ENCODE measurements at regions not wholly inside any gene's neighbourhood (a gene's known extent, or its start where the extent isn't known, plus 50 kb on each side); places are given as distances from the start of the nearest gene placed in this dataset.
"Not testable (repeated sequence)": the region's sequence is repeated elsewhere in the genome, so short reads cannot be mapped to it uniquely, and the experiment has no call there.

GRCh38 chrX:30008031-30008430, 207.3 kb upstream of the MAGEB2 start:
- intact Hi-C loops (cut with DNase I) = no loop called here
- ATAC-seq (no peak), DNase-seq (no peak)

- ATAC-seq (no peak), DNase-seq (no peak)
- intact Hi-C loops (cut with DNase I) = no loop called here
Measured at GRCh38 chrX:30010471-30010870, 204.9 kb upstream of the MAGEB2 start.

GRCh38 chrX:30015440-30015839, 199.9 kb upstream of the MAGEB2 start:
- ATAC-seq (no peak), DNase-seq (no peak)
- intact Hi-C loops (cut with DNase I) = no loop called here

- DNase-seq = no peak
- intact Hi-C loops (cut with DNase I) = no loop called here
- no peak for ATAC-seq
Measured at GRCh38 chrX:30027636-30028035, 187.7 kb upstream of the MAGEB2 start.

- ATAC-seq; DNase-seq; intact Hi-C loops (cut with DNase I): not testable (repeated sequence)
Measured at GRCh38 chrX:30036406-30036805, 179.0 kb upstream of the MAGEB2 start.

GRCh38 chrX:30039768-30040167, 175.6 kb upstream of the MAGEB2 start:
- intact Hi-C loops (cut with DNase I) = no loop called here
- ATAC-seq (no peak), DNase-seq (no peak)

- intact Hi-C loops (cut with DNase I) = no loop called here
- ATAC-seq (no peak), DNase-seq (no peak)
Measured at GRCh38 chrX:30060718-30061117, 154.6 kb upstream of the MAGEB2 start.

GRCh38 chrX:30065226-30065625, 150.1 kb upstream of the MAGEB2 start:
- ATAC-seq (no peak), DNase-seq (no peak)
- intact Hi-C loops (cut with DNase I) = no loop called here

GRCh38 chrX:30067677-30068076, 147.7 kb upstream of the MAGEB2 start:
- ATAC-seq = no peak
- DNase-seq = no peak
- intact Hi-C loops (cut with DNase I) = no loop called here

- DNase-seq (no peak), ATAC-seq (no peak)
- intact Hi-C loops (cut with DNase I) = no loop called here
Measured at GRCh38 chrX:30085571-30085970, 129.8 kb upstream of the MAGEB2 start.

- DNase-seq = no peak
- ATAC-seq = no peak
- intact Hi-C loops (cut with DNase I) = no loop called here
Measured at GRCh38 chrX:30111431-30111830, 103.9 kb upstream of the MAGEB2 start.

- DNase-seq (no peak), ATAC-seq (no peak)
- intact Hi-C loops (cut with DNase I) = no loop called here
Measured at GRCh38 chrX:30141966-30142365, 73.4 kb upstream of the MAGEB2 start.

GRCh38 chrX:30144221-30144620, 71.1 kb upstream of the MAGEB2 start:
- intact Hi-C loops (cut with DNase I) = no loop called here
- DNase-seq (no peak), ATAC-seq (no peak)

- no peak for DNase-seq
- no peak for ATAC-seq
- intact Hi-C loops (cut with DNase I) = no loop called here
Measured at GRCh38 chrX:30144971-30145731, 70.2 kb upstream of the MAGEB2 start.

- intact Hi-C loops (cut with DNase I) = no loop called here
- no peak for ATAC-seq
- DNase-seq = no peak
Measured at GRCh38 chrX:30147996-30148643, 67.2 kb upstream of the MAGEB2 start.

GRCh38 chrX:30149206-30149605, 66.2 kb upstream of the MAGEB2 start:
- ATAC-seq; intact Hi-C loops (cut with DNase I); DNase-seq: not testable (repeated sequence)

- intact Hi-C loops (cut with DNase I) = no loop called here
- DNase-seq = no peak
- ATAC-seq = no peak
Measured at GRCh38 chrX:30150196-30150895, 65.0 kb upstream of the MAGEB2 start.

- intact Hi-C loops (cut with DNase I) = no loop called here
- peak in 1 of 2 donors; percentile 36 for ATAC-seq
- DNase-seq = no peak
Measured at GRCh38 chrX:30151964-30152363, 63.4 kb upstream of the MAGEB2 start.

GRCh38 chrX:30153175-30153880, 62.0 kb upstream of the MAGEB2 start:
- ATAC-seq = no peak
- intact Hi-C loops (cut with DNase I) = no loop called here
- no peak for DNase-seq

- intact Hi-C loops (cut with DNase I) = no loop called here
- no peak for ATAC-seq
- no peak for DNase-seq
Measured at GRCh38 chrX:30153881-30154260, 61.5 kb upstream of the MAGEB2 start.

Measured in left cardiac atrium (tissue), 4 donors.